ENCODE measurements at regions not wholly inside any gene's neighbourhood (a gene's known extent, or its start where the extent isn't known, plus 50 kb on each side); places are given as distances from the start of the nearest gene placed in this dataset.

- H2AFZ ChIP-seq (ENCODE audit: insufficient read depth, low read depth, low read length, poor library complexity, severe bottlenecking) = no peak overlapping the region
- intact Hi-C loops (cut with micrococcal nuclease) = no loop called here
- peaks cover 0 to 17% (median 2%) of the 10 kb centered on the region in 7 donors for H3K9me3 Mint-ChIP-seq
- no peaks in the 10 kb centered on the region for H4K20me1 ChIP-seq (ENCODE audit: insufficient read depth, low read length)
- no peak overlapping the region for H3K27ac ChIP-seq (ENCODE audit: low read depth in 1 of 2, low read length in 2 of 2)
- H3K4me1 Mint-ChIP-seq = no peaks in the 10 kb centered on the region
- no peaks in the 10 kb centered on the region for H3K4me1 ChIP-seq (ENCODE audit: control insufficient read depth in 1 of 2, insufficient read depth in 2 of 2, low read length in 2 of 2)
- peaks cover 0 to 1% (median 0%) of the 10 kb centered on the region in 3 donors for H3K27me3 Mint-ChIP-seq (ENCODE audit: low read depth in 3 of 3)
- H3K4me2 ChIP-seq (replicated peaks; ENCODE audit: extremely low read depth, low read length, poor library complexity, severe bottlenecking) = no peak overlapping the region
- peaks cover 2 to 8% of the 10 kb centered on the region in 2 donors for H3K9me3 ChIP-seq (replicated peaks in 1 of 2; ENCODE audit: control insufficient read depth in 1 of 2, insufficient read depth in 1 of 2, low read length in 2 of 2)
- no peak overlapping the region for H3K4me3 Mint-ChIP-seq
- H3K27ac Mint-ChIP-seq = no peak overlapping the region
- no peak overlapping the region for H3K4me3 ChIP-seq (replicated peaks in 1 of 3; ENCODE audit: low read depth in 2 of 3, low read length in 3 of 3)
- no peak for TF ChIP-seq CTCF (IDR thresholded peaks at IDR 0.05)
- no peaks in the 10 kb centered on the region for H3K79me2 ChIP-seq (ENCODE audit: insufficient read depth, low read length)
- no peaks in the 10 kb centered on the region for H3K36me3 Mint-ChIP-seq
- H3K9ac ChIP-seq (ENCODE audit: insufficient read depth, low read length, poor library complexity, severe bottlenecking) = no peak overlapping the region
- WGBS (ENCODE audit: insufficient coverage) = 50% methylated on average over 4 of the region's 5 CpGs
- no peaks in the 10 kb centered on the region for H3K36me3 ChIP-seq (replicated peaks in 1 of 2; ENCODE audit: control insufficient read depth in 1 of 2, insufficient read depth in 2 of 2, low read length in 2 of 2)
- H3K27me3 ChIP-seq (ENCODE audit: control insufficient read depth in 2 of 2, insufficient read depth in 2 of 2, low read length in 2 of 2) = no peaks in the 10 kb centered on the region
- no peak for DNase-seq
Observed at GRCh38 chr3:192039593-192039992, 578.6 kb downstream of the PYDC2 start.

GRCh38 chr3:192040282-192041043, 579.5 kb downstream of the PYDC2 start:
- no peak for TF ChIP-seq CTCF (IDR thresholded peaks at IDR 0.05)
- Histone ChIP-seq H3K9me3 (replicated peaks in 1 of 2; ENCODE audit: control insufficient read depth in 1 of 2, insufficient read depth in 1 of 2, low read length in 2 of 2) (peaks cover 3 to 8% of the 10 kb centered on the region in 2 donors), H3K79me2 (ENCODE audit: insufficient read depth, low read length) (no peaks in the 10 kb centered on the region), H3K36me3 (replicated peaks in 1 of 2; ENCODE audit: control insufficient read depth in 1 of 2, insufficient read depth in 2 of 2, low read length in 2 of 2) (no peaks in the 10 kb centered on the region), H3K27me3 (ENCODE audit: control insufficient read depth in 2 of 2, insufficient read depth in 2 of 2, low read length in 2 of 2) (no peaks in the 10 kb centered on the region), H3K27ac (ENCODE audit: low read depth in 1 of 2, low read length in 2 of 2) (no peak overlapping the region), H4K20me1 (ENCODE audit: insufficient read depth, low read length) (no peaks in the 10 kb centered on the region), H3K4me2 (replicated peaks; ENCODE audit: extremely low read depth, low read length, poor library complexity, severe bottlenecking) (no peak overlapping the region), H2AFZ (ENCODE audit: insufficient read depth, low read depth, low read length, poor library complexity, severe bottlenecking) (no peak overlapping the region), H3K9ac (ENCODE audit: insufficient read depth, low read length, poor library complexity, severe bottlenecking) (no peak overlapping the region), H3K4me1 (ENCODE audit: control insufficient read depth in 1 of 2, insufficient read depth in 2 of 2, low read length in 2 of 2) (no peaks in the 10 kb centered on the region), H3K4me3 (replicated peaks in 1 of 3; ENCODE audit: low read depth in 2 of 3, low read length in 3 of 3) (no peak overlapping the region)
- Mint-ChIP-seq H3K27ac (no peak overlapping the region), H3K36me3 (no peaks in the 10 kb centered on the region), H3K4me3 (no peak overlapping the region), H3K4me1 (no peaks in the 10 kb centered on the region), H3K9me3 (peaks cover 2 to 15% (median 4%) of the 10 kb centered on the region in 7 donors), H3K27me3 (ENCODE audit: low read depth in 3 of 3) (peaks cover 0 to 1% (median 0%) of the 10 kb centered on the region in 3 donors)
- no peak for DNase-seq
- WGBS (ENCODE audit: insufficient coverage) = no CpG with 5 or more reads among the region's 5 CpGs
- intact Hi-C loops (cut with micrococcal nuclease) = no loop called here

All from CD14-positive monocyte (primary cell).